GM12892 (cell line): ENCODE measurements at regions not wholly inside any gene's neighbourhood (a gene's known extent, or its start where the extent isn't known, plus 50 kb on each side); places are given as distances from the start of the nearest gene placed in this dataset.

Source experiments
- POLR2A ChIP-seq: IDR thresholded peaks from 2 replicates; pipeline ENCODE4 v1.6.1; 2011; ENCODE audit warnings: low read depth, low read length, control low read depth
- POLR2AphosphoS5 ChIP-seq: IDR thresholded peaks from 2 replicates; pipeline ENCODE4 v1.6.1; 2011; ENCODE audit warnings: low read depth, low read length, control low read depth

- no peak for TF ChIP-seq POLR2A
- no peak for TF ChIP-seq POLR2AphosphoS5
Measured at GRCh38 chr2:217165547-217165946, 305.7 kb upstream of the TNP1 start.
